Activated CD4-positive, alpha-beta T cell treated with anti-CD3 and anti-CD28 coated beads, Interleukin-2, amount 50 U/mL, for 1 hour (primary cell): ENCODE measurements at regions not wholly inside any gene's neighbourhood (a gene's known extent, or its start where the extent isn't known, plus 50 kb on each side); places are given as distances from the start of the nearest gene placed in this dataset.
"Not testable (repeated sequence)": the region's sequence is repeated elsewhere in the genome, so short reads cannot be mapped to it uniquely, and the experiment has no call there.

Experiments used
- DNase-seq: peaks from one replicate; pipeline ENCODE4 v3.0.0-alpha.2; 2020

- DNase-seq: no peak
These were observed 50.6 kb upstream of the FER start for GRCh38 chr5:108696951-108697715.

GRCh38 chr5:108696407-108696806 is 51.3 kb upstream of the FER start:
- no peak for DNase-seq

DNA sequence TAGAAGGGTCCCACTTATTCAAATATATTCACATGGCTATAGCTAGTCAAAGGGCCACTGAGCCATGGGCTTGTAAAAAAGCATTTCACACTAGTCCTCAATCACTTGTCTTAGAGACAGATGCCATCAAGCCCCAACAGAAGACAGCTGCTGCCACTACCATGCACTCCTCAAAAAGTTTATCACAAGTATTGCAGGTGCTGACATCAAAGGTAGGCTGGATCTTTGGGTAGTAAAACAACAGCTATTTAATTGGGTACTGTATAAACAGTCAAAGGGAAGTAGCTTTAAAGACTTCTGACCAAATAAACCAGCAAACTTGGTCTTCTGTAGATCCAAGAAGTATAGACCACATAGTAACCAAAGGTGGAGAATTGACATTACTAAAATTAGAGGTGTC is 59.2 kb upstream of the FER start:
- no peak for DNase-seq

DNA sequence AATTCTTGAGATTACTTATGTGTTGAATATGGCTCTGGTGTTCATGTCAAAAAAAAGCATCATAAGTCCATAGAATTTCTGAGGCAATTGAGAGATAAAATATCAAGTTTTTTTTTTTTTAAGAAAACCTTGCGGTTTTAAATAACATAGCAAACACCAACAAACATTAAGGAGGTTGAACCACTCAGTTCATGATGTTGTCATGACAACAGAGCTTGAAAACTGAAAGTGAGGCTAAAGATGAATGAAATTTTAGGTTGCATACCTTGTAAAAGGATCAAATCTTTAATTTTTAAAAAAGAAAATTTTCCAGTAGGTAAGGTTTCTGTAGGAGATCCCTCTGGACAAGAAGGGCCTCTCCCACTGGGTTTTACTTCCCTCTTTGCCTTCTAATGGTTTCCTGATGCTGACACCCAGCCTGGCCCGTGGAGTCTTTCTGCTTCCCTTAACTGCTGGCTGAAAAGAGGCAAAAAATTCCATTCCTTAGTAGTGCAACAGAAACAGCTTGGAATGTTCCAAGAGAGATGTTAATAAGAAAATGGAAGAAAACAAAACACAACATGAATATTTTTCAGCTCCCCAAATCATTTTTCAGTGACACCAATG is 60.0 kb upstream of the FER start:
- DNase-seq: no peak

DNA sequence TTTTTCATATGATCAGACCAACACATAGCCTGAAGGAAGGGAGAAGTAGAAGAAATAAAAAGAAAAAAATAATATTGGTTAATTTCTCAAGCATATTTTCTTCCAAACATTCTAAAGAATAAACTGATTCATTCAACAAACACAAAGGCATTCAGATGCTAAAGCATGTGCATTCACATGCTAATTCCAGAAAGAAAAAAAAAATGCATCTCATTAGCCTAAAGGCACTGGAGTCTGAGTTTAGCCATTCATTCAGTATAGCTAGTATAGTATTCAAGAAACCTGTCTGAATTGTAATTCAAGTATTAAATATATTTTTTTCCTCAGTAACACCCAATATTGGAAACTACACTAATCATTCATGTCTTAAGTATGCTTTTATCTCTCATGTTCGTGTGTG is 61.0 kb upstream of the FER start:
- DNase-seq: no peak

DNA sequence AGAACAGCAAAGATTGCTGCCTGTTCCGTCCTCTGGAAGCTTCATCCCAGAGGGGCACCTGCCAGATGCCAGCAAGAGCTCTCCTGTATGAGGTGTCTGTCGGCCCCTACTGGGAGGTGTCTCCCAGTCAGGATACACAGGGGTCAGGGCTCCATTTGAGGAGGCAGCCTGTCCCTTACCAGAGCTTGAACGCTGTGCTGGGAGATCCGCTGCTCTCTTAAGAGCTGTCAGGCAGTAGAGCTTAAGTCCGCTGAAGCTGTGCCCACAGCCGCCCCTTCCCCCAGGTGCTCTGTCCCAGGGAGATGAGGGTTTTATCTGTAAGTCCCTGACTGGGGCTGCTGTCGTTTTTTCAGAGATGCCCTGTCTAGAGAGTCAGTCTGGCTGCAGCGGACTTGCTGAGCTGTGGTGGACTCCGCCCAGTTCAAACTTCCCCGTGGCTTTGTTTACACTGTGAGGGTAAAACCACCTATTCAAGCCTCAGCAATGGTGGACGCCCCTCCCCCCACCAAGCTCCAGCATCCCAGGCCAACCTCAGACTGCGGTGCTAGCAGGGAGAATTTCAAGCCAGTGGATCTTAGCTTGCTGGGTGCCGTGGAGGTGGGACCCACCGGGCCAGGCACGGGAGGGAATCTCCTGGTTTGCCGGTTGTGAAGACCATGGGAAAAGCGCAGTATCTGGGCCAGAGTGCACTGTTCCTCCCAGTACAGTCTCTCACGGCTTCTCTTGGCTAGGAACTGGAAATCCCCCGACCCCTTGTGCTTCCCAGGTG is 62.1 kb upstream of the FER start:
- not testable (repeated sequence) for DNase-seq

- no peak for DNase-seq
These were observed 66.4 kb upstream of the FER start for GRCh38 chr5:108681079-108681921.

GRCh38 chr5:108678091-108678490 is 69.6 kb upstream of the FER start:
- DNase-seq: no peak

GRCh38 chr5:108675736-108676135 is 72.0 kb upstream of the FER start:
- DNase-seq: no peak

DNA sequence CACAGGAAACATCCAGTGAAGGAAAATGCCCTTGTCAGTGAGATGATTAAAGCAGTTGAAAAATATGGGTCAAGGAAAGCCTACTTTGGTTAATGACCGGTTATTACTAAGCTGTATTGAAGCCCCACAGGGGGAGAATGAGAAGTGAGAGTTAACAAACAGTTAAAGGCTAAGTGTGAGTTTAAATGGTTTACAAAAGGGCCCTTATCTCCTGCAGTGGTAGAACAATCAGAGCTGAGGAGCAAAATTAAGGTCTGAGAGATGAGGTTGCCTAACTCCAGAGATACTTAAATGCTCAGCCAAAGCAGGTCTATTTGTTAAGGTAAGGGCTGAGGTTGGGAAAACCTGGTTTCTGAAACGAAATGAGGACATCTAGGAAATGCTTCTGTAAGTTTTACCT is 75.1 kb upstream of the FER start:
- no peak for DNase-seq

DNA sequence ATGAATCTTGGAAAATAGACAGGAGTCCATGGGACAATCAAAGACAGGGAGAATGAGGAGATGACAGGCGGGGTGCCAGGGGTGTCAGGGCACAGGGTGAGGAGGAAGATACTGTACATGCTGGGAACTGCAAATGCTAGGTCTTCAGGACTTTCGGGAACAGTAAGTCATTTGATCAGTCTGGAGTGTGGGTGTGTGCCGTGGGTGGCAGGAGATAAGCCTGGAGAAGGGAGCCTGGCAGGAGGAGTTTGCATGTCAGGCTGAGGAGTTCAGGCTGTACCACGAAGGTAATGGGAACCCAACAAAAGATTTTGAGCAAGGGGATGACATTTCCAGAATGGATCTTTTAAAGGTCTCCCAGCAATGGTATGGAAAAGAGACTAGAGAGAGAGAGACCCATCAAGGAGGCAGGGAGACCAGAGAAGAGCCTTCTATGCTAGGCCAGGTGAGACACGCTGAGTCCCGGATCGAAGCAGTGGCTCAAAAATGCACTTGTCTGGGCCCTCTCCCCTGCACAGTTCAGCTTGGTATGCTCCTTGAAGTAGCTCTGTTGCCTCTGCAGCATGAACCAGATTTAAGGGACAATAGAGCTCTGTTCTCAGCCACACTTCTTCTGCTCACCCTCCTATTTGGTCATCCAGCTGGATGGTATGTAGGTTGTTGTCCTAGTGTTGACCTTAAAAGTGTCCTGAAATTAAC is 77.0 kb upstream of the FER start:
- DNase-seq: no peak

- DNase-seq: no peak
These were observed 78.2 kb upstream of the FER start for GRCh38 chr5:108669462-108669861.

DNA sequence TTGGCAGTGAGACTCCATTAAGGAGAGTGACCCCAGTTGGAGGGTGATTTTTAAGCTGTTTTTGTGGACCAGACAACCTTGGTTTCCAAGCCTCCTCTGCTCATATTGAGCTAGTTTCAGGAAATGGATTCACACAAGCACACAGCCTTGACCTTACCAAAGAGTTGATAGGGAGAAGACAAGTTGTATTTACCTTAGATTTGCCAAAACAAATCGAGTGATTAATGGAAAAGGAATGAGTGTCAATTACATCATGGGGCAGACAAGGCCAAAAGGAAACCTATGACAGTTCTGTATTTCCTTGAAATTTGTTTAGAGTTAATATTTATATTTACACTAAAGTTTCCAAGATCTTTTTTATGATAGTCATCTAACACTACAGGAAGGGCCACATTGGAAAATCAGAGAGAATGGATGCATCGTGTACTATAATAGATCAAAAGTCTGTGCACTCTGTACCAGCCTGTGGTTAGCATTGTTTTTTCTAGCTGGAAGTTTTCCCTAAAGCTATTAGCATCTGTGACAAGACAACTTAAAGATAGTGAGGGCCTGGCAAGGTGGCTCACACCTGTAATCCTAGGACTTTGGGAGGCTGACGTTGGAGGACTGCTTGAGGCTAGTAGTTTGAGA is 86.0 kb upstream of the FER start:
- DNase-seq: no peak

- DNase-seq: no peak
These were observed 86.7 kb upstream of the FER start for GRCh38 chr5:108661024-108661423.

GRCh38 chr5:108660291-108660690 is 87.4 kb upstream of the FER start:
- DNase-seq: no peak

GRCh38 chr5:108659531-108659930 is 88.2 kb upstream of the FER start:
- DNase-seq: no peak

- no peak for DNase-seq
These were observed 91.8 kb upstream of the FER start for GRCh38 chr5:108655750-108656450.

DNA sequence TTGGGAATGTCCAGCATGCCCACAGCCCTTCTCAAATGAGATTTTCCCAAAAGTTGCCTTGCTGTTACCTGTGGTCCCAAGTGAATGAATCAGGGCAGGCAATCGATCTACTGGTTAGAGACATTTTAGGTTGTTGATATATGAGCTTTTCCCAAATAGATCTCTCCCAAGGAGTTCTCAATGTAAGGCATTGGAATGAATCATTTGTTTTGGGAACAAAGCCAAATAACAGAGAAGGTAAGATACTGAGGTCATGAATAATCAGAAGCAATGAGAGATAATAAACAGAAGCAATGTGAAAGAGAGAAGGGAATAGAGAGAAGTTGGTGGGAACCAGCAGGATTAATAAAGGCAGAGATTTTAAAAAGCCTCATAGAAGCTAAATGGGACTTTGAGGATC is 93.6 kb upstream of the FER start:
- DNase-seq: no peak

DNA sequence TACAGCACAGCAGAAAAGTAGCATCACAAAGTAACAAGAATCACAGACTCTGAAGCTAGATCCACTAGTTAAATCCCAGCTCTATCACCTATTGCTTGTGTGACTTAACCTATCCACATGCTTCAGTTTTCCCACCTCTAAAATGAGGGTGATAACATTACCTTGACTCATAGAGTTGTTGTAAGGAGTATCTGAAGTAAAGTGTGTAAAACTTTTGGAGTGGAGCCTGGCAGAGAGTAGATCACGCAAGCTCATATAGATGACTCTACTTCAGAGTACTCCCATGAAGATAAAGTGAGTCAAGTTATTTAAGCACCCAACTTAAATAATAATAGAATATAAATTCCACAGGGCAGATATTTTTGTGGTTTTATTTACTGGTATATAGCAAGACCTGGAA is 94.5 kb upstream of the FER start:
- DNase-seq: no peak

DNA sequence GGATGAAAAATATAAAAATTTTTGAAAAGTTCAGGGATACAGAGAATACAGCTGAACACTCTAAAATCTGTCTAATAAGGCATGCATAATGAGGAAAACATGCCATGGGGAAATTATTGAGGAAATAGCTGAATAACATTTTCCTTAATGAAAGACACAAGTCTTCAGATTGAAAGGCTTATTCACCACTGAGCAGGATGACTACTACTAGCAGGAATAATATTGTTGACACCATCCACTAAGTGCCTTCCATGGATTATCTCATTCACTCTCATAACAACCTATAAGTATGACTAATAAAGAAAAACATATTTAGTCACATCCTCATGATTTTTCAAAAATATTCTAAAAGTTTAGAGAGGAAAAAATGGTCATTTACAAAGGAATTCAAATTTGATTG is 96.7 kb upstream of the FER start:
- DNase-seq: no peak

DNA sequence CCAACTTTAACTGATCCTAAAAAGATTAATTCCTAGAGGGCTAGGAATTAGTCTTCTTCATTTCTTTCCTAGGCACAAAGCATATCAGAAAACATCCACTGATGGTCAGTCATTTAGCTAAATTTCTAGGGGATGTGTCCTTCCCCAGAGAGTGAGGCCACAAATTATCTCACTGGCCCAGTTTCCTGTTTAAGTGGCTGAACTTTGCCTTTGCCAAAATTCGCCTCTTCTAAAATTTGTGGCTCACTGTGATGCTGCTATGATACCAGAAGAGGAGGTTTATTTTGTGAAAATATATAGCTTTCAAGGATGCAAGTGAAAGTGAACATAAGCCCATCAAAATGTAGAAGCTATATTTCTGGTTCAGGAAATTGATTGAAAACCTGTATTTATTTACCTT is 98.1 kb upstream of the FER start:
- DNase-seq: no peak
